AG10803 (cell line): ENCODE measurements at regions not wholly inside any gene's neighbourhood (a gene's known extent, or its start where the extent isn't known, plus 50 kb on each side); places are given as distances from the start of the nearest gene placed in this dataset.

ENCODE experiments used
- DNase-seq: peaks from one replicate; pipeline ENCODE4 v3.0.0; 2010; ENCODE audit warnings: low read depth
- H3K4me3 ChIP-seq: 2 replicates; pipeline ENCODE4 v1.5.1; 2011; ENCODE audit warnings: mild to moderate bottlenecking, low read length, control low read depth
- CTCF ChIP-seq: conservative IDR thresholded peaks from 2 replicates; pipeline ENCODE4 v1.5.1; 2011; ENCODE audit warnings: mild to moderate bottlenecking, low read length, control low read depth, inconsistent platforms

GRCh38 chr14:22699801-22700564 lies 55.8 kb upstream of the OR6J1 start:
- H3K4me3 ChIP-seq, result no peak overlapping the region
- no peak for DNase-seq
- TF ChIP-seq CTCF, result no peak

- TF ChIP-seq CTCF, result no peak
- peak overlapping the region; percentile 30 for H3K4me3 ChIP-seq
- DNase-seq, result no peak
Observed at GRCh38 chr14:22713631-22713950, 52.9 kb upstream of the OXA1L start.

- H3K4me3 ChIP-seq, result no peak overlapping the region
- DNase-seq, result no peak
- no peak for TF ChIP-seq CTCF
Observed at GRCh38 chr14:22715186-22715812, 51.2 kb upstream of the OXA1L start.

GRCh38 chr14:22715890-22716289 lies 50.6 kb upstream of the OXA1L start:
- TF ChIP-seq CTCF, result no peak
- DNase-seq, result no peak

More at GRCh38 chr14:22715890-22716289, 50.6 kb upstream of the OXA1L start:
- H3K4me3 ChIP-seq, result no peak overlapping the region
